Natural killer cell (primary cell): ENCODE measurements at regions not wholly inside any gene's neighbourhood (a gene's known extent, or its start where the extent isn't known, plus 50 kb on each side); places are given as distances from the start of the nearest gene placed in this dataset.

Experiments
- ATAC-seq, 3 donors: fragments of 150-1000 bp in 2 of 3; fragments of 200-7000 bp in 1 of 3; cut with Tn5 transposase; 1 replicate in 1 of 3; 2 replicates in 2 of 3; pipeline ENCODE4 v1.10.0; 2021; ENCODE audit warnings: mild to moderate bottlenecking in 2 of 3, moderate library complexity in 2 of 3
- DNase-seq, 2 donors: peaks; one replicate each; pipeline versions ENCODE4 v3.0.0 to v3.0.0-alpha.2; 2013 to 2021; ENCODE audit warnings: mixed read lengths in 1 of 2
- H3K27ac ChIP-seq: one replicate; pipeline ENCODE4 v1.5.1; 2013; ENCODE audit warnings: mild to moderate bottlenecking, low read length
- H3K27me3 ChIP-seq: one replicate; pipeline ENCODE4 v1.6.1; 2013; ENCODE audit warnings: low read length; ENCODE audit not compliant: control insufficient read depth, insufficient read depth
- H3K36me3 ChIP-seq: one replicate; pipeline ENCODE4 v1.6.1; 2013; ENCODE audit warnings: low read length; ENCODE audit not compliant: control insufficient read depth, insufficient read depth
- H3K4me1 ChIP-seq: one replicate; pipeline ENCODE4 v1.6.1; 2013; ENCODE audit warnings: low read length; ENCODE audit not compliant: control insufficient read depth, insufficient read depth
- H3K4me3 ChIP-seq: one replicate; pipeline ENCODE4 v1.5.1; 2013; ENCODE audit warnings: low read length
- H3K9me3 ChIP-seq: one replicate; pipeline ENCODE4 v1.6.1; 2013; ENCODE audit warnings: low read length; ENCODE audit not compliant: control insufficient read depth, insufficient read depth
- H3K27ac Mint-ChIP-seq, 2 donors: one replicate each; pipeline ENCODE4 v1.8.0; 2022; ENCODE audit warnings: mild to moderate bottlenecking in 2 of 2, mixed read lengths in 2 of 2, moderate library complexity in 1 of 2
- H3K27me3 Mint-ChIP-seq, 2 donors: one replicate each; pipeline ENCODE4 v1.8.0; 2022; ENCODE audit warnings: low read depth in 2 of 2, mixed read lengths in 2 of 2
- H3K36me3 Mint-ChIP-seq: one replicate; pipeline ENCODE4 v1.8.0; 2022; ENCODE audit warnings: mixed read lengths
- H3K4me1 Mint-ChIP-seq, 2 donors: one replicate each; pipeline ENCODE4 v1.8.0; 2022; ENCODE audit warnings: mixed read lengths in 2 of 2
- H3K4me3 Mint-ChIP-seq: one replicate; pipeline ENCODE4 v1.8.0; 2022; ENCODE audit warnings: mild to moderate bottlenecking, moderate library complexity, mixed read lengths
- H3K9me3 Mint-ChIP-seq, 2 donors: one replicate each; pipeline ENCODE4 v1.8.0; 2022; ENCODE audit warnings: mixed read lengths in 2 of 2
- CTCF ChIP-seq: fragments of 200-600 bp; IDR thresholded peaks from one replicate; pipeline ENCODE4 v1.8.0; 2022; ENCODE audit warnings: antibody characterized with exemption
- WGBS: methylation state at CpG from one replicate; pipeline ENCODE4 v1.1.7; 2013; ENCODE audit warnings: missing lambda C conversion rate; ENCODE audit not compliant: insufficient coverage; 5-methylcytosine and 5-hydroxymethylcytosine counted together
- intact Hi-C: fragments of 100-400 bp; cut with micrococcal nuclease; formaldehyde crosslinking; loops from one replicate; pipeline ENCODE4 v1.14.2; 2022

GRCh38 chr5:89721353-89721752, 688.2 kb downstream of the CETN3 start:
- no peaks in the 10 kb centered on the region for H3K27me3 Mint-ChIP-seq
- Histone ChIP-seq H3K4me3 (no peak overlapping the region), H3K27ac (no peak overlapping the region), H3K4me1 (no peaks in the 10 kb centered on the region), H3K36me3 (no peaks in the 10 kb centered on the region), H3K9me3 (no peaks in the 10 kb centered on the region), H3K27me3 (no peaks in the 10 kb centered on the region)
- WGBS = 100% methylated on average over 1 of the region's 2 CpGs
- peaks cover 0 to 2% of the 10 kb centered on the region in 2 donors for H3K9me3 Mint-ChIP-seq
- intact Hi-C loops = no loop called here
- DNase-seq = no peak
- H3K4me1 Mint-ChIP-seq = no peaks in the 10 kb centered on the region
- H3K27ac Mint-ChIP-seq = no peak overlapping the region
- H3K36me3 Mint-ChIP-seq = no peaks in the 10 kb centered on the region
- ATAC-seq = no peak
- no peak for TF ChIP-seq CTCF
- no peak overlapping the region for H3K4me3 Mint-ChIP-seq

- Histone ChIP-seq H3K27ac (no peak overlapping the region), H3K4me1 (no peaks in the 10 kb centered on the region), H3K4me3 (no peak overlapping the region), H3K9me3 (no peaks in the 10 kb centered on the region), H3K36me3 (no peaks in the 10 kb centered on the region), H3K27me3 (no peaks in the 10 kb centered on the region)
- no peak for TF ChIP-seq CTCF
- Mint-ChIP-seq H3K9me3 (peaks cover 2 to 6% of the 10 kb centered on the region in 2 donors), H3K4me3 (no peak overlapping the region), H3K27ac (no peak overlapping the region), H3K36me3 (no peaks in the 10 kb centered on the region), H3K27me3 (peaks cover 3 to 11% of the 10 kb centered on the region in 2 donors), H3K4me1 (no peaks in the 10 kb centered on the region)
- no peak for DNase-seq
- no peak for ATAC-seq
- 93% methylated on average over 1 of the region's 3 CpGs for WGBS
- intact Hi-C loops = no loop called here
Measured at GRCh38 chr5:89712134-89712700, 697.3 kb downstream of the CETN3 start.

- Histone ChIP-seq H3K27me3 (no peaks in the 10 kb centered on the region), H3K4me1 (no peaks in the 10 kb centered on the region), H3K27ac (no peak overlapping the region), H3K4me3 (no peak overlapping the region), H3K9me3 (no peaks in the 10 kb centered on the region), H3K36me3 (no peaks in the 10 kb centered on the region)
- Mint-ChIP-seq H3K4me1 (no peaks in the 10 kb centered on the region), H3K27ac (no peak overlapping the region), H3K4me3 (no peak overlapping the region), H3K36me3 (no peaks in the 10 kb centered on the region), H3K9me3 (peaks cover 2 to 6% of the 10 kb centered on the region in 2 donors), H3K27me3 (peaks cover 3 to 11% of the 10 kb centered on the region in 2 donors)
- 83% methylated on average over 1 of the region's 1 CpG for WGBS
- TF ChIP-seq CTCF = no peak
- DNase-seq = no peak
- intact Hi-C loops = no loop called here
- no peak for ATAC-seq
Measured at GRCh38 chr5:89711526-89711925, 698.0 kb downstream of the CETN3 start.

GRCh38 chr5:89710006-89710405, 699.5 kb downstream of the CETN3 start:
- no peak for ATAC-seq
- no peak overlapping the region for H3K4me3 Mint-ChIP-seq
- 100% methylated on average over 1 of the region's 1 CpG for WGBS

More at GRCh38 chr5:89710006-89710405, 699.5 kb downstream of the CETN3 start:
- intact Hi-C loops = no loop called here
- no peaks in the 10 kb centered on the region for H3K4me1 ChIP-seq
- no peaks in the 10 kb centered on the region for H3K36me3 Mint-ChIP-seq
- H3K4me1 Mint-ChIP-seq = no peaks in the 10 kb centered on the region
- no peak overlapping the region for H3K4me3 ChIP-seq
- DNase-seq = no peak
- no peaks in the 10 kb centered on the region for H3K36me3 ChIP-seq
- H3K27ac Mint-ChIP-seq = no peak overlapping the region
- no peaks in the 10 kb centered on the region for H3K9me3 ChIP-seq
- H3K27ac ChIP-seq = no peak overlapping the region
- no peak for TF ChIP-seq CTCF
- H3K27me3 Mint-ChIP-seq = peaks cover 0 to 11% of the 10 kb centered on the region in 2 donors
- H3K27me3 ChIP-seq = no peaks in the 10 kb centered on the region
- peaks cover 0 to 6% of the 10 kb centered on the region in 2 donors for H3K9me3 Mint-ChIP-seq
